Trophoblast cell (in vitro differentiated cells and primary cell): ENCODE measurements at regions not wholly inside any gene's neighbourhood (a gene's known extent, or its start where the extent isn't known, plus 50 kb on each side); places are given as distances from the start of the nearest gene placed in this dataset.

Source experiments
- DNase-seq, 2 donors: peaks; one replicate each; pipeline ENCODE4 v3.0.0-alpha.2; 2016
- H2AFZ ChIP-seq: 2 replicates; pipeline ENCODE4 v1.6.1; 2013; ENCODE audit warnings: low read length, moderate library complexity, mild to moderate bottlenecking; ENCODE audit not compliant: insufficient read depth, poor library complexity
- H2AK5ac ChIP-seq: 2 replicates; pipeline ENCODE4 v1.6.1; 2013; ENCODE audit warnings: mild to moderate bottlenecking, low read length
- H2BK120ac ChIP-seq: 2 replicates; pipeline ENCODE4 v1.6.1; 2013; ENCODE audit warnings: low read length, mild to moderate bottlenecking, moderate library complexity; ENCODE audit not compliant: insufficient read depth, poor library complexity
- H2BK12ac ChIP-seq: 2 replicates; pipeline ENCODE4 v1.6.1; 2013; ENCODE audit warnings: mild to moderate bottlenecking, low read length, moderate library complexity
- H2BK5ac ChIP-seq: 2 replicates; pipeline ENCODE4 v1.6.1; 2013; ENCODE audit warnings: low read length, low read depth, moderate library complexity, mild to moderate bottlenecking; ENCODE audit not compliant: poor library complexity
- H3K14ac ChIP-seq: 2 replicates; pipeline ENCODE4 v1.6.1; 2013; ENCODE audit warnings: mild to moderate bottlenecking, low read length
- H3K18ac ChIP-seq: 2 replicates; pipeline ENCODE4 v1.6.1; 2013; ENCODE audit warnings: mild to moderate bottlenecking, low read length
- H3K23ac ChIP-seq: 2 replicates; pipeline ENCODE4 v1.6.1; 2013; ENCODE audit warnings: low read length
- H3K27ac ChIP-seq: 2 replicates; pipeline ENCODE4 v1.5.1; 2013; ENCODE audit warnings: low read depth, mild to moderate bottlenecking, inconsistent platforms, low read length, moderate library complexity
- H3K27me3 ChIP-seq: 2 replicates; pipeline ENCODE4 v1.6.1; 2013; ENCODE audit warnings: inconsistent platforms, mild to moderate bottlenecking, low read length, moderate library complexity; ENCODE audit not compliant: insufficient read depth
- H3K36me3 ChIP-seq, 2 experiments: 1 replicate in 1 of 2; 2 replicates in 1 of 2; pipeline ENCODE4 v1.6.1; 2013; ENCODE audit warnings: low read length in 2 of 2, mild to moderate bottlenecking in 2 of 2, moderate library complexity in 1 of 2; ENCODE audit not compliant: insufficient read depth in 2 of 2, control insufficient read depth in 1 of 2
- H3K4ac ChIP-seq: 2 replicates; pipeline ENCODE4 v1.6.1; 2013; ENCODE audit warnings: low read depth, mild to moderate bottlenecking, low read length, moderate library complexity
- H3K4me1 ChIP-seq, 2 experiments: 1 replicate in 1 of 2; 2 replicates in 1 of 2; pipeline ENCODE4 v1.6.1; 2013; ENCODE audit warnings: low read length in 2 of 2, mild to moderate bottlenecking in 2 of 2, moderate library complexity in 1 of 2; ENCODE audit not compliant: insufficient read depth in 2 of 2, control insufficient read depth in 1 of 2
- H3K4me2 ChIP-seq: 2 replicates; pipeline ENCODE4 v1.6.1; 2013; ENCODE audit warnings: inconsistent platforms, mild to moderate bottlenecking, low read length, moderate library complexity
- H3K4me3 ChIP-seq: 2 replicates; pipeline ENCODE4 v1.5.1; 2013; ENCODE audit warnings: mild to moderate bottlenecking, low read depth, low read length, inconsistent platforms
- H3K79me1 ChIP-seq: one replicate; pipeline ENCODE4 v1.6.1; 2013; ENCODE audit warnings: low read length
- H3K79me2 ChIP-seq: 2 replicates; pipeline ENCODE4 v1.6.1; 2013; ENCODE audit warnings: low read length, mild to moderate bottlenecking; ENCODE audit not compliant: control insufficient read depth, insufficient read depth, poor library complexity
- H3K9ac ChIP-seq: 2 replicates; pipeline ENCODE4 v1.6.1; 2013; ENCODE audit warnings: mild to moderate bottlenecking, low read length
- H3K9me3 ChIP-seq: 2 replicates; pipeline ENCODE4 v1.6.1; 2013; ENCODE audit warnings: low read depth, mild to moderate bottlenecking, control low read depth, inconsistent platforms, low read length; ENCODE audit not compliant: insufficient read depth
- H4K12ac ChIP-seq: 2 replicates; pipeline ENCODE4 v1.6.1; 2013; ENCODE audit warnings: low read depth, mild to moderate bottlenecking, low read length, moderate library complexity
- H4K8ac ChIP-seq: 2 replicates; pipeline ENCODE4 v1.6.1; 2013; ENCODE audit warnings: low read depth, mild to moderate bottlenecking, low read length, moderate library complexity
- H4K91ac ChIP-seq: one replicate; pipeline ENCODE4 v1.6.1; 2013; ENCODE audit warnings: low read depth, mild to moderate bottlenecking, low read length, moderate library complexity
- WGBS: extraction: QIAGEN DNeasy Blood & Tissue Kit; methylation state at CpG from one replicate; pipeline ENCODE4 v1.1.7; 2013; ENCODE audit warnings: missing lambda C conversion rate; ENCODE audit not compliant: insufficient read length, insufficient coverage; ENCODE audit errors: extremely low coverage; 5-methylcytosine and 5-hydroxymethylcytosine counted together

GRCh38 chr9:81369121-81369520 is 320.2 kb downstream of the TLE1 start:
- H3K27me3 ChIP-seq, result no peaks in the 10 kb centered on the region
- H4K8ac ChIP-seq, result no peak overlapping the region
- no peak overlapping the region for H3K14ac ChIP-seq
- H2AK5ac ChIP-seq, result no peak overlapping the region
- peak overlapping the region; percentile 42 for H2BK12ac ChIP-seq
- no peak for DNase-seq
- WGBS, result no CpG with 5 or more reads among the region's 1 CpG
- no peak overlapping the region for H3K4me2 ChIP-seq
- H3K9ac ChIP-seq, result no peak overlapping the region
- no peak overlapping the region for H3K23ac ChIP-seq
- no peaks in the 10 kb centered on the region for H3K36me3 ChIP-seq
- H3K27ac ChIP-seq, result peak overlapping the region; percentile 61
- no peak overlapping the region for H3K18ac ChIP-seq
- no peak overlapping the region for H3K4me3 ChIP-seq
- no peak overlapping the region for H4K91ac ChIP-seq
- H2BK5ac ChIP-seq, result no peak overlapping the region
- peaks cover 15% of the 10 kb centered on the region for H3K79me1 ChIP-seq
- no peak overlapping the region for H3K4ac ChIP-seq
- no peak overlapping the region for H2BK120ac ChIP-seq
- H4K12ac ChIP-seq, result no peak overlapping the region
- peaks cover 2% of the 10 kb centered on the region for H3K79me2 ChIP-seq
- H3K9me3 ChIP-seq, result peaks cover 2% of the 10 kb centered on the region
- H2AFZ ChIP-seq, result no peak overlapping the region
- H3K4me1 ChIP-seq, result peaks cover 13 to 15% of the 10 kb centered on the region in 2 experiments

GRCh38 chr9:81363916-81364480 is 325.3 kb downstream of the TLE1 start:
- H3K79me1 ChIP-seq, result peaks cover 2% of the 10 kb centered on the region
- no peaks in the 10 kb centered on the region for H3K36me3 ChIP-seq
- H4K91ac ChIP-seq, result no peak overlapping the region
- no peak for DNase-seq
- no peak overlapping the region for H3K4ac ChIP-seq
- H4K8ac ChIP-seq, result no peak overlapping the region
- H3K4me2 ChIP-seq, result no peak overlapping the region
- peaks cover 4% of the 10 kb centered on the region for H3K9me3 ChIP-seq
- H3K9ac ChIP-seq, result no peak overlapping the region
- H3K4me3 ChIP-seq, result no peak overlapping the region
- H3K18ac ChIP-seq, result no peak overlapping the region
- H3K27ac ChIP-seq, result no peak overlapping the region
- no peaks in the 10 kb centered on the region for H3K4me1 ChIP-seq
- H3K23ac ChIP-seq, result no peak overlapping the region
- no CpG with 5 or more reads among the region's 6 CpGs for WGBS
- H4K12ac ChIP-seq, result no peak overlapping the region
- H2AFZ ChIP-seq, result no peak overlapping the region
- H2AK5ac ChIP-seq, result no peak overlapping the region
- H3K79me2 ChIP-seq, result no peaks in the 10 kb centered on the region
- no peak overlapping the region for H2BK5ac ChIP-seq
- H2BK120ac ChIP-seq, result no peak overlapping the region
- H3K14ac ChIP-seq, result no peak overlapping the region
- no peak overlapping the region for H2BK12ac ChIP-seq
- H3K27me3 ChIP-seq, result no peaks in the 10 kb centered on the region

GRCh38 chr9:81361296-81361695 is 328.1 kb downstream of the TLE1 start:
- H3K4ac ChIP-seq, result no peak overlapping the region
- no peak overlapping the region for H3K4me2 ChIP-seq
- no peak overlapping the region for H2AK5ac ChIP-seq
- H3K27ac ChIP-seq, result no peak overlapping the region
- H2BK5ac ChIP-seq, result no peak overlapping the region
- WGBS, result no CpG with 5 or more reads among the region's 2 CpGs
- no peak overlapping the region for H3K23ac ChIP-seq
- H3K9ac ChIP-seq, result no peak overlapping the region
- peaks cover 4% of the 10 kb centered on the region for H3K9me3 ChIP-seq
- H3K4me3 ChIP-seq, result no peak overlapping the region
- no peaks in the 10 kb centered on the region for H3K36me3 ChIP-seq
- H3K18ac ChIP-seq, result no peak overlapping the region
- no peak overlapping the region for H4K12ac ChIP-seq
- no peaks in the 10 kb centered on the region for H3K27me3 ChIP-seq
- H3K79me2 ChIP-seq, result no peaks in the 10 kb centered on the region
- H2BK120ac ChIP-seq, result no peak overlapping the region
- no peak for DNase-seq
- no peak overlapping the region for H3K14ac ChIP-seq
- H3K79me1 ChIP-seq, result no peaks in the 10 kb centered on the region
- H3K4me1 ChIP-seq, result no peaks in the 10 kb centered on the region
- H4K91ac ChIP-seq, result no peak overlapping the region
- no peak overlapping the region for H4K8ac ChIP-seq
- H2AFZ ChIP-seq, result no peak overlapping the region
- H2BK12ac ChIP-seq, result no peak overlapping the region

- Histone ChIP-seq H3K9ac (no peak overlapping the region), H3K79me1 (no peaks in the 10 kb centered on the region), H3K27ac (no peak overlapping the region), H3K9me3 (no peaks in the 10 kb centered on the region), H3K4ac (no peak overlapping the region), H2BK120ac (no peak overlapping the region), H2BK12ac (no peak overlapping the region), H2BK5ac (no peak overlapping the region), H3K36me3 (no peaks in the 10 kb centered on the region), H4K12ac (no peak overlapping the region), H3K14ac (no peak overlapping the region), H2AFZ (no peak overlapping the region), H4K91ac (no peak overlapping the region), H3K23ac (no peak overlapping the region), H3K4me3 (no peak overlapping the region), H3K4me2 (no peak overlapping the region), H2AK5ac (no peak overlapping the region), H4K8ac (no peak overlapping the region), H3K4me1 (no peaks in the 10 kb centered on the region), H3K18ac (no peak overlapping the region), H3K27me3 (no peaks in the 10 kb centered on the region), H3K79me2 (no peaks in the 10 kb centered on the region)
- no peak for DNase-seq
- no CpG with 5 or more reads among the region's 2 CpGs for WGBS
Observed at GRCh38 chr9:81351166-81351565, 338.2 kb downstream of the TLE1 start.
